ENCODE measurements at regions not wholly inside any gene's neighbourhood (a gene's known extent, or its start where the extent isn't known, plus 50 kb on each side); places are given as distances from the start of the nearest gene placed in this dataset.
"Not testable (repeated sequence)": the region's sequence is repeated elsewhere in the genome, so short reads cannot be mapped to it uniquely, and the experiment has no call there.

DNA sequence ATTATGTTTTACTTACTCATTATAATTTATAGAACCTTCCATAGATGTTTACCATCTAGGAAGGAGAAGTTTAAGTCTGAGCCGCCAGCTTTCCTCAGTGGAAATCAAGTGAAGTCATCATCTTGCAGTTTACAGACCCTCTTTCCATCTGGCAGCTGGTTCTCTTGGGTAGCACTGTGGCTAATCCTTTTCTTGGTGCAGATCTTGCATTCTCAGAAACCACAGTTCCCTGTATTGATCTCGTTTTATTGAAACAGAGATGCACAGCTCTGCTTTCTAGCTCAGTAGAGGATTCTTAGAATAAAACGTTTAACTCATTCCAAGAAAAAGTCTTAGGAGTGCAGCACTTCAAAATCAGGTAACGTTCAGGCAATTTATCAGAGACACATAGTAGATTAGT is 1154.7 kb downstream of the FOXD4L5 start:
- H3K9me3 ChIP-seq, H3K4me3 ChIP-seq, H3K27me3 ChIP-seq, DNase-seq, H3K36me3 ChIP-seq, H3K4me1 ChIP-seq, H3K27ac ChIP-seq: not testable (repeated sequence)

DNA sequence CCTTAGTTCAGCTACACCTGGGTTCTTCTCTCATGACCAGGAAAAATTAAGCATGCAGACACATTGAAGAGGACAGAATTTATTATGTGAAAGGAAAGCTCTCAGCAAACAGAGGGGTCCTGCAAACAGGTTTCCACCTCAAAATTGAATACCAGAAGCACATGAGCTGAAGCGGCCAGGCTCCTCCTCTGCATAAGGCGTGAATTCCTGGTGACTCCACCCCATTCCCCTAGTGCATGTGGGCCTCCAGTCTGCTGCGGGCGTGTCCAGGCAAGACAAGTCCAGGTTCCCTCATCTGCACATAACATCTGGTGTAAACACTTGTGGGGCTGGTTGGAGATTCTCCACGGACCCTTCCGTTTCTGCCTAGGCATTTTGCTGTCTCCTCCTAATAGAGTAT is 1156.4 kb downstream of the FOXD4L5 start:
- TF ChIP-seq, protein P1, sequence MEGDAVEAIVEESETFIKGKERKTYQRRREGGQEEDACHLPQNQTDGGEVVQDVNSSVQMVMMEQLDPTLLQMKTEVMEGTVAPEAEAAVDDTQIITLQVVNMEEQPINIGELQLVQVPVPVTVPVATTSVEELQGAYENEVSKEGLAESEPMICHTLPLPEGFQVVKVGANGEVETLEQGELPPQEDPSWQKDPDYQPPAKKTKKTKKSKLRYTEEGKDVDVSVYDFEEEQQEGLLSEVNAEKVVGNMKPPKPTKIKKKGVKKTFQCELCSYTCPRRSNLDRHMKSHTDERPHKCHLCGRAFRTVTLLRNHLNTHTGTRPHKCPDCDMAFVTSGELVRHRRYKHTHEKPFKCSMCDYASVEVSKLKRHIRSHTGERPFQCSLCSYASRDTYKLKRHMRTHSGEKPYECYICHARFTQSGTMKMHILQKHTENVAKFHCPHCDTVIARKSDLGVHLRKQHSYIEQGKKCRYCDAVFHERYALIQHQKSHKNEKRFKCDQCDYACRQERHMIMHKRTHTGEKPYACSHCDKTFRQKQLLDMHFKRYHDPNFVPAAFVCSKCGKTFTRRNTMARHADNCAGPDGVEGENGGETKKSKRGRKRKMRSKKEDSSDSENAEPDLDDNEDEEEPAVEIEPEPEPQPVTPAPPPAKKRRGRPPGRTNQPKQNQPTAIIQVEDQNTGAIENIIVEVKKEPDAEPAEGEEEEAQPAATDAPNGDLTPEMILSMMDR (IDR thresholded peaks at IDR 0.05) = no peak
- no peak for TF ChIP-seq POLR2A (IDR thresholded peaks at IDR 0.05)
- no peaks in the 10 kb centered on the region for H3K27me3 ChIP-seq
- no peaks in the 10 kb centered on the region for H3K9me3 ChIP-seq
- H3K27ac ChIP-seq = no peak overlapping the region
- no peaks in the 10 kb centered on the region for H3K4me1 ChIP-seq
- no peak overlapping the region for H3K4me3 ChIP-seq
- H3K36me3 ChIP-seq = no peaks in the 10 kb centered on the region
- DNase-seq = no peak

DNA sequence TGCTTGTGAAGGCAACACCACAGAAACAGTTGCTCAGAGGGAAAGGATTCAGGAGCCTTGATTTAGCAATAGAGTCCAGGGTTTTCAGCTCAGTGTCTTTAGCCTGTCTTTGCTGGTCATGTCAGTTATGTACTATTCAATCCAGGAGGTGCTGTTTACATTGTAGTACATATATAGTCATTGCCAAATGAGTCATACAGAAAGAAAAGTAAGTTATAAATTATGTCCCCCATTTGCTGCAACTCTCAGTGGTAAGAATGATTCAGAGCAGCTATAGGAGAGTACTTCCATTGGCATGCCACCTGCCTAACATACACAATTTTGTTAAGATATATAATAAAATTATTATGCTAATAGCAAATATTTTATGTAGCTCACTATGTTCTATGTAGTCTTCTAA is 1163.4 kb downstream of the FOXD4L5 start:
- H3K9me3 ChIP-seq, H3K4me1 ChIP-seq, H3K27ac ChIP-seq, DNase-seq, H3K36me3 ChIP-seq, H3K27me3 ChIP-seq, H3K4me3 ChIP-seq: not testable (repeated sequence)

DNA sequence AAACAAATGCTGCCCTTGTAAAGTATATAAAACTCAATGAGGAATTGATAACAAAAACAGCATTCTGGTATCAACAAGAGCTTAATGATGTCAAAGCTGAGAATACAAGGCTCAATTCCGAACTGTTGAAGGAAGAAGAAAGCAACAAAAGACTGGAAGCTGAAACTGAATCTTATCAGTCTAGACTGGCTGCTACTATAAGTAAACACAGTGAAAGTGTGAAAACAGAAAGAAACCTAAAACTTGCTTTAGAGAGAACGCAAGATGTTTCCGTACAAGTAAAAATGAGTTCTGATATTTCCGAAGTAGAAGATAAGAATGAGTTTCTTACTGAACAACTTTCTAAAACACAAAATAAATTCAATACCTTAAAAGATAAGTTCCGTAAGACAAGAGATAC is 1167.7 kb downstream of the FOXD4L5 start:
- not testable (repeated sequence) for H3K4me1 ChIP-seq, H3K27me3 ChIP-seq, H3K36me3 ChIP-seq, DNase-seq, H3K27ac ChIP-seq, H3K9me3 ChIP-seq, H3K4me3 ChIP-seq

DNA sequence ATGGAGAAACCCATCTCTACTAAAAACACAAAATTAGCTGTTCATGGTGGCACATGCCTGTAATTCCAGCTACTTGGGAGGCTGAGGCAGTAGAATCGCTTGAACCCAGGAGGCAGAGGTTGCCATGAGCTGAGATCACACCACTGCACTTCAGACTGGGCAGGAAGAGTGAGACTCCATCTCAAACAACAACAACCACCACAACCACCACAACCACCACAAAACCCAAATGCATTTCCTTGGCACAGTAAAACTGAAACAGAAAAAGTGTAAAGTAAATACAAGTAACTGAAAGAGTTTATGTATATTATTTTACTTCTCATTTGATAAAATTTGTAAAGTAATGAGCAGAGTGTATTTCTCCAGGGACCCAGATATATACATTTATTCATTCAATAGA is 1177.1 kb downstream of the FOXD4L5 start:
- H3K27ac ChIP-seq, H3K36me3 ChIP-seq, DNase-seq, H3K4me3 ChIP-seq, H3K4me1 ChIP-seq, H3K9me3 ChIP-seq, H3K27me3 ChIP-seq: not testable (repeated sequence)

DNA sequence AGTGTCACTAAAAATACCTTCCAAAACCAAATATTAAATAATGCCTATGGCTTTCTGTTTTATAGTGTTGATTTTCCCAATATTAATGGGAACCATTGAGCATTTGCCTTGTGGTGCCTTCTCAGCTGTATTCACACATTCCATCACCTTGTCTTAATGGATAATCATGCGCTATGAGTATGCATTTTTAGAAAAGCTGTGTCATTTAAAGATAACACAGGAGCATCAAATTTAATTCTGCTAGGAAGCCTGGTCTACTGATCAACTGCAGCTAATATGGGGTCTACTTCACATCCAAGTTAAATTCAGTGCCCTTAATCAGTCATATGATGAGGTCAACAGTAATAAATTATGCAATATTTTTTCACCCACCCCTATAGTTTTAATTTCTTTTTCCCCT is 1177.8 kb downstream of the FOXD4L5 start:
- not testable (repeated sequence) for H3K27ac ChIP-seq, H3K36me3 ChIP-seq, H3K4me3 ChIP-seq, H3K9me3 ChIP-seq, H3K27me3 ChIP-seq, H3K4me1 ChIP-seq, DNase-seq

DNA sequence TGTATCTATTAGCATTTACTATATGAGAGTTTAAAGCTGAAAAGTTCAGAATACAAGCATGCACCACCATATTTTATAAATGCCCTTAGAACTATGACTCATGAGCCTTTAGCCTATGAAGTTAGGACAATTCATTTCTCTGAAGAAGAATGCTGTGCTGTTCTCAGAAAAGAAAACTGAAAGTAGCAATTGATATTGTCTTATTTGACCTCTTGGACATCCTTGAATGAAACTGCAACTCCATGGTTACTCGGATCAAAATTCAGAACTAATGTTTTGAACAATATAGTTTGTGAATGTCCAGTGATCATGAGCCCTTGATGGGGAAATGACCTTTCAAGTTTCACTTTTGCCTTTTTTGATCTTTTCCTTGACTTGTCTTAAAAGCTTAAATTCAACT is 1179.8 kb downstream of the FOXD4L5 start:
- H3K4me3 ChIP-seq = not testable (repeated sequence)

DNA sequence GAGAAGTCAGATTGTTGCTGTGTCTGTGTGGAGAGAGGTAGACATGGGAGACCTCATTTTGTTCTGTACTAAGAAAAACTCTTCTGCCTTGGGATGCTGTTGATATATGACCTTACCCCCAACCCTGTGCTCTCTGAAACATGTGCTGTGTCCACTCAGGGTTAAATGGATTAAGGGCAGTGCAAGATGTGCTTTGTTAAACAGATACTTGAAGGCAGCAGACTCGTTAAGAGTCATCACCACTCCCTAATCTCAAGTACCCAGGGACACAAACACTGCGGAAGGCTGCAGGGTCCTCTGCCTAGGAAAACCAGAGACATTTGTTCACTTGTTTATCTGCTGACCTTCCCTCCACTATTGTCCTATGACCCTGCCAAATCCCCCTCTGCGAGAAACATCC is 1183.5 kb downstream of the FOXD4L5 start:
- not testable (repeated sequence) for H3K36me3 ChIP-seq, H3K27me3 ChIP-seq, H3K4me1 ChIP-seq, H3K9me3 ChIP-seq, H3K4me3 ChIP-seq, H3K27ac ChIP-seq, DNase-seq

More for the DNA sequence above, 1179.8 kb downstream of the FOXD4L5 start:
- not testable (repeated sequence) for H3K27me3 ChIP-seq, DNase-seq, H3K27ac ChIP-seq, H3K36me3 ChIP-seq, H3K4me1 ChIP-seq, H3K9me3 ChIP-seq

DNA sequence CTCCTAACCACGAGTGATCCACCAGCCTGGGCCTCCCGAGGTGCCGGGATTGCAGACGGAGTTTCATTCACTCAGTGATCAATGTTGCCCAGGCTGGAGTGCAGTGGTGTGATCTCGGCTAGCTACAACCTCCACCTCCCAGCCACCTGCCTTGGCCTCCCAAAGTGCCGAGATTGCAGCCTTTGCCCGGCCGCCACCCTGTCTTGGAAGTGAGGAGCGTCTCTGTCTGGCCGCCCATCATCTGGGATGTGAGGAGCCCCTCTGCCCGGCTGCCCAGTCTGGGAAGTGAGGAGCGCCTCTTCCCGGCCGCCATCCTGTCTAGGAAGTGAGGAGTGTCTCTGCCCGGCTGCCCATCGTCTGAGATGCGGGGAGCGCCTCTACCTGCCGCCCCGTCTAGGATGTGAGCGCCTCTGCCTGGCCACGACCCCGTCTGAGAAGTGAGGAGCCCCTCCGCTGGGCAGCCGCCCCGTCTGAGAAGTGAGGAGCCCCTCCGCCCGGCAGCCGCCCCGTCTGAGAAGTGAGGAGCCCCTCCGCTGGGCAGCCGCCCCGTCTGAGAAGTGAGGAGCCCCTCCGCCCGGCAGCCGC is 1184.3 kb downstream of the FOXD4L5 start:
- not testable (repeated sequence) for H3K4me3 ChIP-seq, H3K9me3 ChIP-seq, H3K27ac ChIP-seq, DNase-seq, H3K4me1 ChIP-seq, H3K36me3 ChIP-seq, H3K27me3 ChIP-seq

DNA sequence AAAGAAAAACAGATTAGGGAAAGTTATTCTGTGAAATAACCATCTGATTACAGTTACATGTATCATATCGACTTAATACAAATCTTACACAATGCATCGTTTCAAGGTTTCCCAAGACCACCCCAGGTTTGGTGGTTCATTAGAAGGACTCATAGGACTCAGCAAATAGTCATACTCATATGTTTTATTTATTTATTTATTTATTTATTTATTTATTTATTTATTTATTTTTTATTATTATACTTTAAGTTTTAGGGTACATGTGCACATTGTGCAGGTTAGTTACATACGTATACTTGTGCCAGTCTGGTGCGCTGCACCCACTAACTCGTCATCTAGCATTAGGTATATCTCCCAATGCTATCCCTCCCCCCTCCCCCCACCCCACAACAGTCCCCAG is 1199.0 kb downstream of the FOXD4L5 start:
- not testable (repeated sequence) for H3K9me3 ChIP-seq, H3K36me3 ChIP-seq

DNA sequence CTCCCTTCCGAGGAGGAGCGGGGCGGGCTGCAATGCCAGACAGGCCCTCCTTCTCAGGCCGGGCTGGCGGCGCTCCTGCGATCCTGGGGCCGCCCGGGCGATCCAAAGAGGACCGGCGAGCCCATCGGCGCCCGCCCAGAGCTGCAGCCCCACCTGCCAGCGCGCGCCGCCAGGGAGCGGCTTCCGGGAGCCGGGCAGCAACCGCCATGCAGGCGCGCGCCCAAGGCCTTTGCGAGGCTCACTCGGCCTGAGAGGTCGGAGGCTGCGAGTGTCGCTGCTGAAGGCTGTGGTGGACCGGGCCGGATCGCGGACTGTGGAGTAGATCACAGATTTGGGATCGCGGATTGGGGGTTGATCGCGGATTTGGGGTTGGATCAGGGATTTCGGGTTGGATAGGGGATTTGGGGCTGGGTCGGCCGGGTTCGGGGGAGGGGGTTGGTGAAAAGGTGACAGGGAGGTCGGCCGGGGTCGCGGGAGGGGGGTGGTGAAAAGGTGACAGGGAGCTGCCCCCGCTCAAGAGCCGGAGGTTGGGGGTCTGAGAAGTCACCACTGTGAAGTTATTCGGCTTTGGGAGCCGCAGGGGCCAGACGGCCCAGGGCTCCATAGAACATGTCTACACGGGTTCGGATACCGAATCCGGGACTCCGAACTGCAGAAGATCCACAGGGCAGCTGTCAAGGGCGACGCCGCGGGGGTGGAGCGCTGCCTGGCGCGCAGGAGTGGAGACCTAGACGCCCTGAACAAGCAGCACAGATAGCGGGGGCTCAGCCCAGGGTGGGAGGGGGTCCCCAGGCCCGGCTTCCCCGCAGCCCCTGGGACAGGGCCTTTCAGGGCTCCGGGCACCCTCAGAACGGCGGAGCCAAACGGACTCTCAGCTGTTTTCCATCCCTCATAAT is 1213.4 kb downstream of the FOXD4L5 start:
- not testable (repeated sequence) for H3K27me3 ChIP-seq, H3K27ac ChIP-seq, DNase-seq, H3K4me3 ChIP-seq, H3K36me3 ChIP-seq, H3K9me3 ChIP-seq, H3K4me1 ChIP-seq

More for the DNA sequence above, 1199.0 kb downstream of the FOXD4L5 start:
- not testable (repeated sequence) for H3K27ac ChIP-seq, H3K27me3 ChIP-seq, H3K4me1 ChIP-seq, H3K4me3 ChIP-seq, DNase-seq

DNA sequence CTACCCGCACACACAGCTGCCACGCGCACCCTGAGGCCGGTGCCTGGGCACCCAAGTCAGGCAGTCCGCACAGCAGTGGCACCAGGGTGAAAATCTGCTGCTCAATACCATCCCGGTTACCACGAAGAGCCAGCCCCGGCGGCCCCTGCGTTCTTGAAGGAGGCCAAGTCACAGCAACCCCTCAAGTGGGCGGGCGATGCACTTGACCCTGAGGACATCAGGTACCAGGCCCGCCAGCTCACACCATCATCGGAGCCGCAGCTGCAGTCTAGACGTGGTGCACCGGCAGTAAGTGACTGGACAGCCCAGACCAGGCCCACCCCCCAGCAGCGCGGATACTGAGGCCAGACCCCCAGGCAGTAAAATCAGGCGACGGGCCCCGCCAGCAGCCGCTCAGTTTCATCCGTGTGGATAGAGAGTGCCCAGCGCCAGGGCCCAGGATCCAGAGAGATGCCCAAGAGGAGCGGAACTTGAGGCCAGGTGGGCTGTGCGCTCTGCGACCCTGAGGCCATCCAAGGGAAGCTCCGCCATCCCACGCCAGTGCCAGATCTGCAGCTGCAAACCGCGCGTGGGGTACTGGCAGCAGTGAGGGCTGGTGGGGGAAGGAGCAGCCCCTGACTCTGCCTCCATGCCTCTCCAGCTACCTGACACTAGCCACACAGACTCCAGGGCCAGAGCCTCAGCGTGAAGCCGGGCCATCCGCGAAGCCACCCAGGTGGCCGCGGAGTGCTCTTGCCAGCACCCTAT is 1214.2 kb downstream of the FOXD4L5 start:
- not testable (repeated sequence) for H3K27ac ChIP-seq, H3K27me3 ChIP-seq, H3K4me1 ChIP-seq, H3K9me3 ChIP-seq, DNase-seq, H3K36me3 ChIP-seq, H3K4me3 ChIP-seq

DNA sequence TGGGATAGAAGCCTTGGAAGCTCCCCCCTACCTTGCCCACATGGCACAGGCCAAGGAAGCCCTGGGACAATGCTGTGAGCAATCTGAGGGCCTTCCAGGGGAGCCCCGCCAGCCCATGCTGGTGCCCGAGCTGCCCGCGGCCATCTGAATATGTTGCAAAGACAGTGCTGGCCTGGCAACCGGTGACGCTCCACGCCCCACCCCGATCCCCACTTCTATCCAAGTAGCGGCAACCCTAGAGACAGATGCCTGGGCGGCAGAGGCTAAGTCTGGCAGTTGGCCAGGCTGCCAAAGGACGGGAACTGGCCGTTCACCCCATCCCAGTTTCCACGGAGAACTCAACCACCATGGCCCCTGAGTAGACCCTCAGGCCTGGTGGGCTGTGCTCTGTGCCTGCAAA is 1214.9 kb downstream of the FOXD4L5 start:
- not testable (repeated sequence) for H3K27me3 ChIP-seq, H3K36me3 ChIP-seq, DNase-seq, H3K4me3 ChIP-seq, H3K4me1 ChIP-seq, H3K9me3 ChIP-seq, H3K27ac ChIP-seq
